NCI-H526 treated with DMSO at 0.1 percent for 48 hours (cell line): ENCODE measurements at regions not wholly inside any gene's neighbourhood (a gene's known extent, or its start where the extent isn't known, plus 50 kb on each side); places are given as distances from the start of the nearest gene placed in this dataset.

ENCODE experiments used
- DNase-seq: peaks from one replicate; lab custom pipeline; 2025; lab: John Stamatoyannopoulos, UW

DNA sequence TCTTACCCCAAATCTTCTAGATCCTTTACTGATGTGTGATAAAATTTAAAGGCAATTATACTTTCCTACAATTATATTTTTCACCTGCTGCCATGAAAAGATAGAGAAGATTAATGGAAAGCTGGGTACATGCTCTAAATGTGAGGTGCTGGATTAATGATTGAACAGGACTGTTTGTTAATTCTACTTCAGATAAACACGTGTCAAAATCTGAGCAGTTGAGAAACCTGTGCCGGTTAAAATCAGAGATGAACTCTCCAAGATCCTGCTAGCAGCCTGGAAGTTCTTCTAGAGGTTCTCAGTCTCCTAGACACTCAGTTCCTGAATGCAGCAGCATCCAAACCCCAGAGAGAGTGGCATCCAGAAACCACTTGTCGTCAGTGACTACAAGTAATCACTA is 69.2 kb downstream of the INHBA start:
- DNase-seq, result no peak

DNA sequence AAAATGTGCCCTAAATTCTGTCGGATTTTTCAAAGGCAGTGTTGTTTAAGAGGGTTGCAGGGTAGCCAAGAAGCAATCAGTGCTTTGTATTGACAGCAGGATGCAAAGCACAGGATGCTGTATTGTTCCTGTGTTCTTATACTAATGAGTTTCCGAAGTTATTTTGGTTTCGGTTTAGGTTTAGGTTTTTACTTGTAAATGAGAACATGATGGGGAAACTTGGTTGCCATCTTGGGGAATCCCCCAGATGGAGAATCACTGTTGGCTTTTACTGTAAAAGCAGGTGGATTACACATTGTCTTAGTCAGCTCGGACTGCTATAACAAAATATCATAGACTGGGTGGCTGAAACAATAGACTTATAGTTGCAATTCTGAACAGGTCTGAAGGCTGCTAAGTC is 72.1 kb downstream of the INHBA start:
- DNase-seq, result no peak

GRCh38 chr7:41629711-41630111 is 73.2 kb downstream of the INHBA start:
- no peak for DNase-seq

- DNase-seq, result no peak
Observed at GRCh38 chr7:41628901-41629300, 74.0 kb downstream of the INHBA start.

DNA sequence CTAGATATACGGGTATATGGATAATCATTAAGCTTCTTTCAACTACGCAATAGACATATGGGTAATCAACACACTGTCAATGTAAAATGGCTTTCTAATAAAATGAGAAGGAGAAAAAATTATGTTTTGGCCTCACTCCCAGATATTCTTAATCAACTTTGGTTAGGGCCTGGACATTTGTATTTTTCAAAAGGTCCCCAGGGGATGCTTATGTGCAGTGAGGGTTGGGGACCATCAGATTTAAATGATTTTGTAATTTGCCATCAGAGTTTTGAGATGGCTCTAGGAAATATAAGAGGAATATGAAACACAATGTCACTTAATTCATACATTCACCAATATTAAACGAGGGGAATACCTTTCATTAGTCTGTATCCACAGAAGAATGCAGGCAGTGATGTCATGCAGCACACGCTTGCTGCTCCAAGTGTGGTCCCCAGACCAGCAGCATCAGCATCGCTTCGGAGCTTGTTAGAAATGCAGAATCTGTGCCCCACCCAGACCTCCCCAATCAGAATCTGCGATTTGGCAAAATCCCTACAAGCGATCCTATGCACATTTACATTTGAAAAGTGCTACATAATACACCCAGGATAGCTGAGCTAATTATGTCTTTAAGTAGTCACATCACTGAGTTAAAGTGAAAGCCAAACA is 75.1 kb downstream of the INHBA start:
- DNase-seq, result no peak

DNA sequence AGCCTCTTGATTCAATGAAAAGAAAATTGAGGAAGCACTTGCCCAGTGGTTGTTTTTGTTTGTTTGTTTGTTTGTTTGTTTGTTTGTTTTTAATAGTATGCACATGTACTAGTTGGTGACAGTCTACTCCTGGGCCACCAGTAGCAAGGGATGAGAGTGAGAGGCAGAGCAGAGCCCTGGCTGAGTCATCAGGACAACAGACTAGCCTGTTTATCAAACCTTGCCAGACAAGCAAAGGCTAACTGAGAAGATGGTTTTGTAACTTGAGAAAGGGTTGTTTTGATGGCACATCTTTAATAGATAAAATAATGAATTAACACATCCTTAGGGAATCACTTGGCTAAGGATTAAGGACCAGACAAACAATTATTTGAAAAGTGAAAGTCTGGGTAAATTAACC is 78.1 kb downstream of the INHBA start:
- DNase-seq, result no peak

GRCh38 chr7:41621953-41622831 is 80.7 kb downstream of the INHBA start:
- DNase-seq, result no peak

DNA sequence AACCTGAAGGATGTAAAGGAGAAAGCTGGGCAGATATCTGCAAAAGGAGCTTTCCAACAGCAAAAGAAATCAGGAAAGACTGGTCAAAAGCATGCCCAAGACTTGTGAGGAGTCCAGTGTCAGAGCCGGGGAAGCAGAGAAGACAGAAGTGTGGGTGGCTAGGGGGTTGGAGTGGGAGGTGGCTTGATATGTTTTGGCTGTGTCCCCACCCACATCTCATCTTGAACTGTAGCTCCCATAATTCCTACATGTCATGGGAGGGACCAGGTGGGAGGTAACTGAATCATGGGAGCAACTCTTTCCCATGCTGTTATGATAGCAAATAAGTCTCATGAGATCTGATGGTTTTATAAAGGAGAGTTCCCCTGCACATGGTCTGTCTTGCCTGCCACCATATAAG is 84.9 kb downstream of the INHBA start:
- no peak for DNase-seq

DNA sequence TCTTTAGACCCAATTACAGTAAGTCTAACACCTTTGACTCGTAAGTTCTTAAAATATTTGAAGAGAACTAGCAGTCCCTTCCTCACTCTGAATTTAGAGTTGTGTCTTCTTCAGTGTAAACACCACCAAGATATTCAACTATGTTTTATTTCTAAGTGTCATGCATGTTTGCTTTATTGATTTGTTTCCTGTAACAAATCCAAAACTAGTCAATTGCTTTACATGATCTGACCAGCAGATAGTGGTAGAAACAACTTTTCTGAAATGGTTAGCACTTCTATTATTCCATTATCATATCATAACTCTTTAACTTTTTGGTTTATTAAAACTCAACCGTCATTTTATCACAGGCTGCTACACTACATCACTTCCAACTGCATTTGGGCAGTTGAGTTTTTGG is 90.1 kb downstream of the INHBA start:
- DNase-seq, result no peak

DNA sequence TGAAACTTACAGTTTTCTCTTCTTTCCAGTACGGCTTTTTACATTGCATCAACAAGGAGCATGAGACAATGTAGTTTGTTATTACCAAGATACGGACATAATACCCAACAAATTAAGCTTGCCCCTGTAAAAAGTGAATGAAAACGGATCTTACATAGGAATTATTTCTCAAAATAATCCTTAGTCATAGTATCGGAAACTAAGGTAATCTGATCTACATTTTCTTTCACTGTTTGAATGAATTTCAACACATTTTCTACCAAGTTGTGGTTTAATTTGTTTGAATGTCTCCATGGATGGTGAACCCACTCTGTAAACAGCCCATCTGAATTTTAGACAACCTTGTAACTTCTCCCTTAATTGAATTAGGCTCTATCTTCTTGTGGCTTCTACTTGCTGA is 90.5 kb downstream of the INHBA start:
- no peak for DNase-seq

DNA sequence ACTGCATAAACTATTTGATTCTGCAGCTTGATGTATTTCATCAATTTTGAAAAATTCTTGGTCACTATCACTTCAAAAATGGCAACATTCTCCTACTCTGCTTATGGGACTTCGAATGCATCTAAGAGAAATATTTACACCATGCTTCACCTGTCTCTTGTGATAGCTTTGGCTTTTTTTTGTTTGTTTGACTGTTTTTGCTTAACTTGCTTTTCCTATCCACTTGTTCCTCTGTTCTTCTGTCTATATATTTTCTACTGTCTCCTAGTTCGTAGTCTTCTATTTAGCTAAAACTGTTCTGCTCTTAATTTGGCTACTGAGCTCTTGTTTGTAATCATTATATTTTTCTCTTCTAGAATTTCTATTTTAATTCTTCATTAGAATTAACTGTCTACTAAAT is 94.4 kb downstream of the INHBA start:
- no peak for DNase-seq

- DNase-seq, result no peak
Observed at GRCh38 chr7:41603985-41604384, 98.9 kb downstream of the INHBA start.

GRCh38 chr7:41599760-41600159 is 103.1 kb downstream of the INHBA start:
- no peak for DNase-seq

DNA sequence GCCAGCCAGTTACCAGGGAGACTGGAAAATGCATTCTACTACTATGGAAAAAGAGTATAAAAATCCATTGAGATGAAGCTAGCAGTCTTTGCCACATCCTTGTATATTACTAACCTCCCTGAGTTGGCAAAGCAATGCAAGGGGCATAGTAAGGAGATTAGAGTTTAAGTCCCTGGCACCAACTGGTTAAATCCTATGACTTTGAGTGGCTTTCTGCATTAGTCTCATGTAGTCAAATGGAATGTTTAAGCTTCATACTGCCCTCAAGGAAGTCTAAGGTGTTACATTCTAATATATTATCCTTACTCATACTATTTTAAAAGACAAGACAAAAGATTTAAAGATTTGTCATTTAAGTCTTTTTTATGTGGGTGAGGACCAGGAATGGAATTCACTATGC is 110.1 kb downstream of the INHBA start:
- DNase-seq, result no peak

DNA sequence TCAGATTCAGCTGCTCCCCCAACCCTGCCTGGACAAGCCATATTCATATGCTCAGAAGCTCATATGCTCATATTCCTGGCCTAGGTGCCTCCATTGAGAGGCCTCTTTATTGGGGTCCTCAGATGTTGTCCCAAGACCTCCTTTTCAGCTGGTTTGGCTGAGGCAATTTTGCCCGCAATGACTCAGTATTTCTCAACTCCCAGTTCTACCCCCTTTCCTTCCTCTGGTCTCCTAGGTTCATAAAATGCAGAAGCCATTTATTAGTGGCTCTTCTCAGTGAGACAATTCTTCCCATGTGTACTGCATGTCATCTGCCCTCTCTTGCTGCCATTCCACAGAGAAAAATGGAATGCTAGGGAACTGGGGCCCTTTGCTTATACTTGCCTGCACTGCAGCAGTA is 110.7 kb downstream of the INHBA start:
- DNase-seq, result no peak

DNA sequence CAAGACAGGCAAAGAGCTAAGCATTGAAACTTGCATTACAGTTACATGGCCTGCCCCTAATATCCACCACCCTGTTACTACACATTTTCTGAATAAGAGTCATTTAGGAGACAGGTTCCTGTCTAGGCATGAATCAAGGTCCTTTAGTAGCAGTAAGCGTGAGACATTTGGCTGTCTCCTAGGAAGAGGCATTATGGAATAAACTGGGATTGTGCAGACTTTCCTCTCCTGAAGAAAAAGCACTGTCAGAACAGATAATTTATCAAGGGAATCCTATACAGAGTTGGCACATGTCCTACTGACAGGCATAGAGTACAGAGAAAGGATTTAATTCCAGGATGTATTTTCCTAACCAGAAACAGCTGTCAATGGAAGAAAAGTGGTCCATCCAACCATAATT is 111.9 kb downstream of the INHBA start:
- no peak for DNase-seq

- DNase-seq, result no peak
Observed at GRCh38 chr7:41588341-41588740, 114.5 kb downstream of the INHBA start.

DNA sequence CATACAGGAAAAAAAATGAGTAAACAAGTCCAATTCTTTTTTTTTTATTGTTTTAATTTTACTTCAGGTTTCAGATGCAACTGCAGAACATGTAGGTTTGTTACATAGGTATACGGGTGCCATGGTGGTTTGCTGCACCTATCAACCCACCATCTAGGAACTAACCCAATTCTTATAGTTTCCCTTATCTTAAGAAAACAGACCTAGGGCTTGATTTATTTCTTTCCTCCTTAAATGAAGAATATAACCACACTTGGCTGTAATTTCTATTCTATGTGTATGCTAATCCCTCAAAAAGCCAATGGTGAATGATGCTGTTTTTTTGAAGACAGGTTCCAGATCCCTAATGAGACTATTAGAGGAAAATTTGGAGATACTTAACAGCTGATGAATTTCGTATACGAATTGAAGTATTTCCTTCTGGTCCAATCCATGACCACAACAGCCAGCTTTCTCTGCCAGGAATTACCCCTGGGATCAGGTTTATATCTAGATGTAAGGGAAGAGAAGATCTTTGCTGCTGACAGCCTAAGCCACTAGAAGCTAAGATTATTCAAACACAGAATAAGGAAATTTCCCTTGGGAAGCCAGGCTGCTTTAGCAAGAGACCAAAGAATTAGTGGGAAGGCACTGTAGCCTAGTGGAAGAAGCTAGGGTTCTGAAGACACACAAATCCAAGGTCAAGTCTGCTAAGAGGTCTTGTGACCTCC is 115.8 kb downstream of the INHBA start:
- DNase-seq, result no peak

DNA sequence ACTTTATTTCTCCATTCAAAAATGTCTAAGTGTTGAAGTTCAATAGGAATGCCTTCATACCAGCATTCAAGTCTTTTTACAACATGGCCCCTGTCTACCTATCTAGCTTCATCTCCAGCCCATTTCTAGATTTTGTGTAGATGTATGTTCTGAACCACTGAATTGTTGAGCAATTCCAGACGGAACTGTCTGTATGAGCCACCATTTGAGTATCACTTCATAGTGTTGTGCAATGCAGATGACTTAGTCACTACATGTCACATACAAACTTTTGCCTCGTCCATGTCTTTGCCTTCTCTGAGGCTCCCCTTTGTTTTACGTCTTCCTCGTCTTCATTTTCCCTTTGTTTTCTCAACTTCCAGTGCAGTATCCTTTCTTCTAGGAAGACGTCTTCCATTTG is 118.1 kb downstream of the INHBA start:
- no peak for DNase-seq

GRCh38 chr7:41582116-41582515 is 120.8 kb downstream of the INHBA start:
- DNase-seq, result no peak

DNA sequence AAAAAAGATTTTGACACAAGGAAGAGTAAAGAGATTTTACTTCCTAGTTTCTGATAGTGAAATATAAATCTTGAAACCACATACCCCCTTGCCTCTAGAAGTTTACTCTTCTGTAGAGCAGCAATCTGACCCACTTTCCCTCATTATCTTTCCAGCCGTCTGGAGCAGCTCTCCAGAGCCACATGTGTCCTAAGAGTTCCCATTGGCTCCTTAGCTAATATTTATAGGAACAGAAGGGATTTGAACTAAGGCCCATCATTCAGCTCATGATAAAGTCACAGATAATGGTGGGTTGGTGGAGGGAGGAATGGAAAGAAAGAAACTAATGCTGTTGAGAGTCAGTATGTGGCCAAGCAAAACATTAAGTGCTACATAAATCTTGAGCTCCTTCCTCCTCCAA is 121.8 kb downstream of the INHBA start:
- no peak for DNase-seq

- DNase-seq, result no peak
Observed at GRCh38 chr7:41579961-41580935, 122.6 kb downstream of the INHBA start.
